Ovary (tissue), 3 donors: ENCODE measurements at regions not wholly inside any gene's neighbourhood (a gene's known extent, or its start where the extent isn't known, plus 50 kb on each side); places are given as distances from the start of the nearest gene placed in this dataset.

Experiments used
- EP300 ChIP-seq: sonication (generic); formaldehyde crosslinking; IDR thresholded peaks from one replicate; pipeline ENCODE4 v1.6.1; 2017; ENCODE audit warnings: antibody characterized with exemption
- TF ChIP-seq, protein P1 (sequence below), 3 donors: fragments of 450-650 bp in 2 of 3; fragments of 200-600 bp in 1 of 3; IDR thresholded peaks; one replicate each; pipeline versions ENCODE4 v1.5.1 to v1.8.0; 2016 to 2022; ENCODE audit warnings: antibody characterized with exemption in 3 of 3, mild to moderate bottlenecking in 1 of 3
- donor health status: DM: no; HTN: no; CAD: no.

DNA sequence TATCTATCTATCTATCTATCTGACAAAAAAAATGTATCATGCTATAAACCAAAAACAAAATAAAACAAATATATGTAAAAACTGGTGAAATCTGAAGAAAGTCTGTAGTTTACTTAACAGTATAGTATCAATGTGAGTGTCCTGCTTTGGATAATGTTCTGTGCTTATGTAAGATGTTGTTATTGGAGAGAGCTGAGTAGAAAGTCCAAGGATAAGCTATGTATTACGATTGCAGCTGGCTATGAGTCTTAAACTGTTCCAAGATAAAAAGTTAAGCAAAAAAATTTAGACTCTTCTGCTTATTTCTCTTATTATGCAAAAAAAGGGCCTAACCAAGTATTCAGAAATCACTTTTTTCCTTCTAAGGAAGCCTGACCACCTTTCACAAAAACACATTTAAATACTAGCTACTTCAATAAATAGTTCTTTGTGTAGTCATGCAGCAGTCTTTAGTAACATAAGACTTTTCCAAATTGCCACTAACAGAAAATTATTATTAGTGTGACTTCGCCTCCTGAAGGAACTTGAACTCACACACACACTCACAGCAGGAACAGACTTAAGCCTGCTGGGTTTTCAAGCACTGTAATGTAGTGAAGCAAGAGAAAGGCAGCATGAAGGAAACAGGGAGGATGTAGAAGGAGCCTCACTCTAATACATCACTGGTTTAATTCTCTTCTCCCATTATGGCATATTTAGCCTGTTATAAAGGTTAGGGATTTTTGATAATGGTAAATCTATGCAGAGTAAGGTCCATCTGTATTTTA is 265.8 kb upstream of the GJE1 start:
- TF ChIP-seq, protein P1, sequence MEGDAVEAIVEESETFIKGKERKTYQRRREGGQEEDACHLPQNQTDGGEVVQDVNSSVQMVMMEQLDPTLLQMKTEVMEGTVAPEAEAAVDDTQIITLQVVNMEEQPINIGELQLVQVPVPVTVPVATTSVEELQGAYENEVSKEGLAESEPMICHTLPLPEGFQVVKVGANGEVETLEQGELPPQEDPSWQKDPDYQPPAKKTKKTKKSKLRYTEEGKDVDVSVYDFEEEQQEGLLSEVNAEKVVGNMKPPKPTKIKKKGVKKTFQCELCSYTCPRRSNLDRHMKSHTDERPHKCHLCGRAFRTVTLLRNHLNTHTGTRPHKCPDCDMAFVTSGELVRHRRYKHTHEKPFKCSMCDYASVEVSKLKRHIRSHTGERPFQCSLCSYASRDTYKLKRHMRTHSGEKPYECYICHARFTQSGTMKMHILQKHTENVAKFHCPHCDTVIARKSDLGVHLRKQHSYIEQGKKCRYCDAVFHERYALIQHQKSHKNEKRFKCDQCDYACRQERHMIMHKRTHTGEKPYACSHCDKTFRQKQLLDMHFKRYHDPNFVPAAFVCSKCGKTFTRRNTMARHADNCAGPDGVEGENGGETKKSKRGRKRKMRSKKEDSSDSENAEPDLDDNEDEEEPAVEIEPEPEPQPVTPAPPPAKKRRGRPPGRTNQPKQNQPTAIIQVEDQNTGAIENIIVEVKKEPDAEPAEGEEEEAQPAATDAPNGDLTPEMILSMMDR (IDR thresholded peaks at IDR 0.05): no peak
- no peak for TF ChIP-seq EP300
